GM20000 (cell line): ENCODE measurements at regions not wholly inside any gene's neighbourhood (a gene's known extent, or its start where the extent isn't known, plus 50 kb on each side); places are given as distances from the start of the nearest gene placed in this dataset.

Source experiments
- DNase-seq: peaks from one replicate; pipeline ENCODE4 v3.0.0; 2012; ENCODE audit warnings: low spot score
- CTCF ChIP-seq: IDR thresholded peaks from 2 replicates; pipeline ENCODE4 v1.5.1; 2012; ENCODE audit warnings: mild to moderate bottlenecking, control low read depth; ENCODE audit errors: extremely low read depth, missing control alignments

GRCh38 chr12:74483057-74483456 is 54.6 kb upstream of the ATXN7L3B start:
- no peak for TF ChIP-seq CTCF
- no peak for DNase-seq
